ENCODE measurements at regions not wholly inside any gene's neighbourhood (a gene's known extent, or its start where the extent isn't known, plus 50 kb on each side); places are given as distances from the start of the nearest gene placed in this dataset.

- no peak overlapping the region for H3K4me3 ChIP-seq (ENCODE audit: insufficient read depth, low read depth, low read length)
- no peaks in the 10 kb centered on the region for H3K36me3 ChIP-seq (replicated peaks; ENCODE audit: control insufficient read depth, insufficient read depth, low read length)
- no peaks in the 10 kb centered on the region for H3K27me3 ChIP-seq (ENCODE audit: control insufficient read depth, insufficient read depth, low read length)
- DNase-seq, result no peak
Observed at GRCh38 chr15:93299675-93300074, 210.7 kb upstream of the RGMA start.

GRCh38 chr15:93298901-93299300, 209.9 kb upstream of the RGMA start:
- DNase-seq, result no peak
- H3K27me3 ChIP-seq (ENCODE audit: control insufficient read depth, insufficient read depth, low read length), result no peaks in the 10 kb centered on the region
- H3K36me3 ChIP-seq (replicated peaks; ENCODE audit: control insufficient read depth, insufficient read depth, low read length), result no peaks in the 10 kb centered on the region
- no peak overlapping the region for H3K4me3 ChIP-seq (ENCODE audit: insufficient read depth, low read depth, low read length)

GRCh38 chr15:93296759-93297500, 207.9 kb upstream of the RGMA start:
- H3K36me3 ChIP-seq (replicated peaks; ENCODE audit: control insufficient read depth, insufficient read depth, low read length), result no peaks in the 10 kb centered on the region
- no peaks in the 10 kb centered on the region for H3K27me3 ChIP-seq (ENCODE audit: control insufficient read depth, insufficient read depth, low read length)
- H3K4me3 ChIP-seq (ENCODE audit: insufficient read depth, low read depth, low read length), result no peak overlapping the region
- DNase-seq, result no peak

- Histone ChIP-seq H3K4me3 (ENCODE audit: insufficient read depth, low read depth, low read length) (no peak overlapping the region), H3K27me3 (ENCODE audit: control insufficient read depth, insufficient read depth, low read length) (no peaks in the 10 kb centered on the region), H3K36me3 (replicated peaks; ENCODE audit: control insufficient read depth, insufficient read depth, low read length) (no peaks in the 10 kb centered on the region)
- DNase-seq, result no peak
Observed at GRCh38 chr15:93294896-93295295, 205.9 kb upstream of the RGMA start.

- Histone ChIP-seq H3K4me3 (ENCODE audit: insufficient read depth, low read depth, low read length) (no peak overlapping the region), H3K27me3 (ENCODE audit: control insufficient read depth, insufficient read depth, low read length) (no peaks in the 10 kb centered on the region), H3K36me3 (replicated peaks; ENCODE audit: control insufficient read depth, insufficient read depth, low read length) (no peaks in the 10 kb centered on the region)
- no peak for DNase-seq
Observed at GRCh38 chr15:93294066-93294465, 205.1 kb upstream of the RGMA start.

GRCh38 chr15:93291380-93291779, 202.4 kb upstream of the RGMA start:
- H3K27me3 ChIP-seq (ENCODE audit: control insufficient read depth, insufficient read depth, low read length), result no peaks in the 10 kb centered on the region
- H3K4me3 ChIP-seq (ENCODE audit: insufficient read depth, low read depth, low read length), result no peak overlapping the region
- no peak for DNase-seq
- no peaks in the 10 kb centered on the region for H3K36me3 ChIP-seq (replicated peaks; ENCODE audit: control insufficient read depth, insufficient read depth, low read length)

GRCh38 chr15:93290618-93290946, 201.6 kb upstream of the RGMA start:
- no peak for DNase-seq
- no peaks in the 10 kb centered on the region for H3K27me3 ChIP-seq (ENCODE audit: control insufficient read depth, insufficient read depth, low read length)
- H3K4me3 ChIP-seq (ENCODE audit: insufficient read depth, low read depth, low read length), result no peak overlapping the region
- no peaks in the 10 kb centered on the region for H3K36me3 ChIP-seq (replicated peaks; ENCODE audit: control insufficient read depth, insufficient read depth, low read length)

GRCh38 chr15:93289941-93290617, 201.1 kb upstream of the RGMA start:
- H3K36me3 ChIP-seq (replicated peaks; ENCODE audit: control insufficient read depth, insufficient read depth, low read length), result no peaks in the 10 kb centered on the region
- DNase-seq, result no peak
- no peaks in the 10 kb centered on the region for H3K27me3 ChIP-seq (ENCODE audit: control insufficient read depth, insufficient read depth, low read length)
- no peak overlapping the region for H3K4me3 ChIP-seq (ENCODE audit: insufficient read depth, low read depth, low read length)

- H3K4me3 ChIP-seq (ENCODE audit: insufficient read depth, low read depth, low read length), result no peak overlapping the region
- DNase-seq, result peak; percentile 35
- no peaks in the 10 kb centered on the region for H3K27me3 ChIP-seq (ENCODE audit: control insufficient read depth, insufficient read depth, low read length)
- H3K36me3 ChIP-seq (replicated peaks; ENCODE audit: control insufficient read depth, insufficient read depth, low read length), result no peaks in the 10 kb centered on the region
Observed at GRCh38 chr15:93288728-93289294, 199.8 kb upstream of the RGMA start.

GRCh38 chr15:93286446-93286845, 197.4 kb upstream of the RGMA start:
- peak; percentile 42 for DNase-seq
- no peak overlapping the region for H3K4me3 ChIP-seq (ENCODE audit: insufficient read depth, low read depth, low read length)
- no peaks in the 10 kb centered on the region for H3K36me3 ChIP-seq (replicated peaks; ENCODE audit: control insufficient read depth, insufficient read depth, low read length)
- no peaks in the 10 kb centered on the region; the same call in 1 of the 2 replicates for H3K27me3 ChIP-seq (ENCODE audit: control insufficient read depth, insufficient read depth, low read length)

GRCh38 chr15:93283854-93284253, 194.8 kb upstream of the RGMA start:
- H3K36me3 ChIP-seq (replicated peaks; ENCODE audit: control insufficient read depth, insufficient read depth, low read length), result no peaks in the 10 kb centered on the region

GRCh38 chr15:93282808-93283207, 193.8 kb upstream of the RGMA start:
- no peaks in the 10 kb centered on the region; the same call in 1 of the 2 replicates for H3K27me3 ChIP-seq (ENCODE audit: control insufficient read depth, insufficient read depth, low read length)
- no peak overlapping the region for H3K4me3 ChIP-seq (ENCODE audit: insufficient read depth, low read depth, low read length)
- no peak for DNase-seq
- H3K36me3 ChIP-seq (replicated peaks; ENCODE audit: control insufficient read depth, insufficient read depth, low read length), result no peaks in the 10 kb centered on the region

More at GRCh38 chr15:93283854-93284253, 194.8 kb upstream of the RGMA start:
- no peak for DNase-seq
- Histone ChIP-seq H3K4me3 (ENCODE audit: insufficient read depth, low read depth, low read length) (no peak overlapping the region), H3K27me3 (ENCODE audit: control insufficient read depth, insufficient read depth, low read length) (no peaks in the 10 kb centered on the region; the same call in 1 of the 2 replicates)

GRCh38 chr15:93278783-93279182, 189.8 kb upstream of the RGMA start:
- DNase-seq, result no peak
- no peaks in the 10 kb centered on the region for H3K36me3 ChIP-seq (replicated peaks; ENCODE audit: control insufficient read depth, insufficient read depth, low read length)
- no peaks in the 10 kb centered on the region; the same call in 1 of the 2 replicates for H3K27me3 ChIP-seq (ENCODE audit: control insufficient read depth, insufficient read depth, low read length)
- no peak overlapping the region for H3K4me3 ChIP-seq (ENCODE audit: insufficient read depth, low read depth, low read length)

- no peak for DNase-seq
- Histone ChIP-seq H3K36me3 (replicated peaks; ENCODE audit: control insufficient read depth, insufficient read depth, low read length) (no peaks in the 10 kb centered on the region), H3K27me3 (ENCODE audit: control insufficient read depth, insufficient read depth, low read length) (no peaks in the 10 kb centered on the region), H3K4me3 (ENCODE audit: insufficient read depth, low read depth, low read length) (no peak overlapping the region)
Observed at GRCh38 chr15:93278006-93278405, 189.0 kb upstream of the RGMA start.

- H3K27me3 ChIP-seq (ENCODE audit: control insufficient read depth, insufficient read depth, low read length), result no peaks in the 10 kb centered on the region
Observed at GRCh38 chr15:93274257-93274656, 185.2 kb upstream of the RGMA start.

More at GRCh38 chr15:93274257-93274656, 185.2 kb upstream of the RGMA start:
- no peak overlapping the region for H3K4me3 ChIP-seq (ENCODE audit: insufficient read depth, low read depth, low read length)
- no peaks in the 10 kb centered on the region for H3K36me3 ChIP-seq (replicated peaks; ENCODE audit: control insufficient read depth, insufficient read depth, low read length)
- peak; percentile 68 for DNase-seq

Measured in H7 (cell line).